ENCODE measurements at regions not wholly inside any gene's neighbourhood (a gene's known extent, or its start where the extent isn't known, plus 50 kb on each side); places are given as distances from the start of the nearest gene placed in this dataset.
"Not testable (repeated sequence)": the region's sequence is repeated elsewhere in the genome, so short reads cannot be mapped to it uniquely, and the experiment has no call there.

- H3K27me3 Mint-ChIP-seq (ENCODE audit: low read depth); H3K36me3 Mint-ChIP-seq (ENCODE audit: low read depth); ATAC-seq; H3K27ac Mint-ChIP-seq; DNase-seq; CTCF ChIA-PET; H3K4me3 Mint-ChIP-seq; POLR2A ChIA-PET; H3K4me1 Mint-ChIP-seq (ENCODE audit: low read depth): not testable (repeated sequence)
- peaks cover 13% of the 10 kb centered on the region for H3K9me3 Mint-ChIP-seq (ENCODE audit: insufficient read depth)
These were observed 816.0 kb downstream of the TSN start for GRCh38 chr2:122571471-122571870.

- no peak for DNase-seq
- CTCF ChIA-PET: no interaction called here
- H3K36me3 Mint-ChIP-seq (ENCODE audit: low read depth): no peaks in the 10 kb centered on the region
- ATAC-seq: no peak
- no peaks in the 10 kb centered on the region for H3K27me3 Mint-ChIP-seq (ENCODE audit: low read depth)
- H3K27ac Mint-ChIP-seq: no peak overlapping the region
- no peak overlapping the region for H3K4me3 Mint-ChIP-seq
- POLR2A ChIA-PET: no interaction called here
- no peaks in the 10 kb centered on the region for H3K4me1 Mint-ChIP-seq (ENCODE audit: low read depth)
- H3K9me3 Mint-ChIP-seq (ENCODE audit: insufficient read depth): peaks cover 13% of the 10 kb centered on the region
These were observed 819.6 kb downstream of the TSN start for GRCh38 chr2:122575076-122575475.

- Mint-ChIP-seq H3K27me3 (ENCODE audit: low read depth) (no peaks in the 10 kb centered on the region), H3K4me1 (ENCODE audit: low read depth) (no peaks in the 10 kb centered on the region), H3K27ac (no peak overlapping the region), H3K4me3 (no peak overlapping the region), H3K9me3 (ENCODE audit: insufficient read depth) (no peaks in the 10 kb centered on the region), H3K36me3 (ENCODE audit: low read depth) (no peaks in the 10 kb centered on the region)
- ChIA-PET CTCF (no interaction called here), POLR2A (no interaction called here)
- DNase-seq (no peak), ATAC-seq (no peak)
These were observed 827.9 kb downstream of the TSN start for GRCh38 chr2:122583159-122583917.

GRCh38 chr2:122590524-122590923, 835.1 kb downstream of the TSN start:
- Mint-ChIP-seq H3K27me3 (ENCODE audit: low read depth) (no peaks in the 10 kb centered on the region), H3K4me3 (no peak overlapping the region), H3K36me3 (ENCODE audit: low read depth) (no peaks in the 10 kb centered on the region), H3K27ac (no peak overlapping the region), H3K9me3 (ENCODE audit: insufficient read depth) (peaks cover 11% of the 10 kb centered on the region), H3K4me1 (ENCODE audit: low read depth) (no peaks in the 10 kb centered on the region)
- CTCF ChIA-PET: no interaction called here
- DNase-seq: no peak
- ATAC-seq: no peak
- POLR2A ChIA-PET: no interaction called here

- DNase-seq (no peak), ATAC-seq (no peak)
- Mint-ChIP-seq H3K4me3 (no peak overlapping the region), H3K4me1 (ENCODE audit: low read depth) (no peaks in the 10 kb centered on the region), H3K27ac (no peak overlapping the region), H3K27me3 (ENCODE audit: low read depth) (no peaks in the 10 kb centered on the region), H3K36me3 (ENCODE audit: low read depth) (no peaks in the 10 kb centered on the region), H3K9me3 (ENCODE audit: insufficient read depth) (peaks cover 11% of the 10 kb centered on the region)
- CTCF ChIA-PET: no interaction called here
- POLR2A ChIA-PET: no interaction called here
These were observed 839.6 kb downstream of the TSN start for GRCh38 chr2:122595065-122595464.

GRCh38 chr2:122596598-122596997, 841.1 kb downstream of the TSN start:
- DNase-seq (no peak), ATAC-seq (no peak)
- ChIA-PET CTCF (no interaction called here), POLR2A (no interaction called here)
- H3K27me3 Mint-ChIP-seq (ENCODE audit: low read depth): no peaks in the 10 kb centered on the region
- no peaks in the 10 kb centered on the region for H3K36me3 Mint-ChIP-seq (ENCODE audit: low read depth)
- peaks cover 11% of the 10 kb centered on the region for H3K9me3 Mint-ChIP-seq (ENCODE audit: insufficient read depth)
- no peak overlapping the region for H3K27ac Mint-ChIP-seq
- no peaks in the 10 kb centered on the region for H3K4me1 Mint-ChIP-seq (ENCODE audit: low read depth)
- no peak overlapping the region for H3K4me3 Mint-ChIP-seq

GRCh38 chr2:122598784-122599183, 843.3 kb downstream of the TSN start:
- no peak overlapping the region for H3K4me3 Mint-ChIP-seq
- DNase-seq (no peak), ATAC-seq (no peak)
- no peak overlapping the region for H3K27ac Mint-ChIP-seq
- peaks cover 11% of the 10 kb centered on the region for H3K9me3 Mint-ChIP-seq (ENCODE audit: insufficient read depth)
- H3K4me1 Mint-ChIP-seq (ENCODE audit: low read depth): no peaks in the 10 kb centered on the region
- no peaks in the 10 kb centered on the region for H3K36me3 Mint-ChIP-seq (ENCODE audit: low read depth)
- no peaks in the 10 kb centered on the region for H3K27me3 Mint-ChIP-seq (ENCODE audit: low read depth)
- POLR2A ChIA-PET: no interaction called here
- CTCF ChIA-PET: no interaction called here

- Mint-ChIP-seq H3K27me3 (ENCODE audit: low read depth) (no peaks in the 10 kb centered on the region), H3K9me3 (ENCODE audit: insufficient read depth) (no peaks in the 10 kb centered on the region), H3K36me3 (ENCODE audit: low read depth) (no peaks in the 10 kb centered on the region), H3K4me1 (ENCODE audit: low read depth) (no peaks in the 10 kb centered on the region), H3K27ac (no peak overlapping the region), H3K4me3 (no peak overlapping the region)
- ATAC-seq: no peak
- POLR2A ChIA-PET: no interaction called here
- no peak for DNase-seq
- CTCF ChIA-PET: no interaction called here
These were observed 855.6 kb downstream of the TSN start for GRCh38 chr2:122610948-122611609.

- CTCF ChIA-PET: no interaction called here
These were observed 867.5 kb downstream of the TSN start for GRCh38 chr2:122622934-122623333.

GRCh38 chr2:122627388-122627787, 871.9 kb downstream of the TSN start:
- DNase-seq (no peak), ATAC-seq (no peak)
- Mint-ChIP-seq H3K9me3 (ENCODE audit: insufficient read depth) (no peaks in the 10 kb centered on the region), H3K27ac (no peak overlapping the region), H3K4me3 (no peak overlapping the region), H3K36me3 (ENCODE audit: low read depth) (no peaks in the 10 kb centered on the region), H3K27me3 (ENCODE audit: low read depth) (no peaks in the 10 kb centered on the region), H3K4me1 (ENCODE audit: low read depth) (no peaks in the 10 kb centered on the region)
- ChIA-PET CTCF (no interaction called here), POLR2A (no interaction called here)

More at GRCh38 chr2:122622934-122623333, 867.5 kb downstream of the TSN start:
- no peak for ATAC-seq
- DNase-seq: no peak
- H3K4me1 Mint-ChIP-seq (ENCODE audit: low read depth): no peaks in the 10 kb centered on the region
- H3K27ac Mint-ChIP-seq: no peak overlapping the region
- H3K27me3 Mint-ChIP-seq (ENCODE audit: low read depth): no peaks in the 10 kb centered on the region
- H3K36me3 Mint-ChIP-seq (ENCODE audit: low read depth): no peaks in the 10 kb centered on the region
- H3K4me3 Mint-ChIP-seq: no peak overlapping the region
- H3K9me3 Mint-ChIP-seq (ENCODE audit: insufficient read depth): peaks cover 8% of the 10 kb centered on the region
- POLR2A ChIA-PET: no interaction called here

GRCh38 chr2:122634256-122634655, 878.8 kb downstream of the TSN start:
- H3K4me3 Mint-ChIP-seq: no peak overlapping the region
- no peaks in the 10 kb centered on the region for H3K36me3 Mint-ChIP-seq (ENCODE audit: low read depth)
- ATAC-seq: no peak
- H3K4me1 Mint-ChIP-seq (ENCODE audit: low read depth): no peaks in the 10 kb centered on the region
- no peaks in the 10 kb centered on the region for H3K27me3 Mint-ChIP-seq (ENCODE audit: low read depth)
- no peak for DNase-seq
- POLR2A ChIA-PET: no interaction called here
- no peak overlapping the region for H3K27ac Mint-ChIP-seq
- H3K9me3 Mint-ChIP-seq (ENCODE audit: insufficient read depth): peaks cover 8% of the 10 kb centered on the region
- CTCF ChIA-PET: no interaction called here

GRCh38 chr2:122634920-122635319, 879.5 kb downstream of the TSN start:
- H3K27me3 Mint-ChIP-seq (ENCODE audit: low read depth): no peaks in the 10 kb centered on the region
- H3K36me3 Mint-ChIP-seq (ENCODE audit: low read depth): no peaks in the 10 kb centered on the region
- H3K9me3 Mint-ChIP-seq (ENCODE audit: insufficient read depth): peaks cover 11% of the 10 kb centered on the region
- no peak for ATAC-seq
- ChIA-PET POLR2A (no interaction called here), CTCF (no interaction called here)
- H3K27ac Mint-ChIP-seq: no peak overlapping the region
- no peaks in the 10 kb centered on the region for H3K4me1 Mint-ChIP-seq (ENCODE audit: low read depth)
- H3K4me3 Mint-ChIP-seq: no peak overlapping the region
- no peak for DNase-seq

GRCh38 chr2:122635686-122636085, 880.2 kb downstream of the TSN start:
- H3K4me3 Mint-ChIP-seq: no peak overlapping the region
- POLR2A ChIA-PET: no interaction called here
- no peaks in the 10 kb centered on the region for H3K4me1 Mint-ChIP-seq (ENCODE audit: low read depth)
- H3K9me3 Mint-ChIP-seq (ENCODE audit: insufficient read depth): peaks cover 11% of the 10 kb centered on the region
- DNase-seq (no peak), ATAC-seq (no peak)
- no peak overlapping the region for H3K27ac Mint-ChIP-seq
- H3K36me3 Mint-ChIP-seq (ENCODE audit: low read depth): no peaks in the 10 kb centered on the region
- no peaks in the 10 kb centered on the region for H3K27me3 Mint-ChIP-seq (ENCODE audit: low read depth)
- CTCF ChIA-PET: no interaction called here

Measured in activated CD8-positive, alpha-beta T cell treated with anti-CD3 and anti-CD28 coated beads, Interleukin-2, amount 10 ng/mL, durations not matched to agents 7 days and 5 days (primary cell).